ENCODE measurements at regions not wholly inside any gene's neighbourhood (a gene's known extent, or its start where the extent isn't known, plus 50 kb on each side); places are given as distances from the start of the nearest gene placed in this dataset.

DNA sequence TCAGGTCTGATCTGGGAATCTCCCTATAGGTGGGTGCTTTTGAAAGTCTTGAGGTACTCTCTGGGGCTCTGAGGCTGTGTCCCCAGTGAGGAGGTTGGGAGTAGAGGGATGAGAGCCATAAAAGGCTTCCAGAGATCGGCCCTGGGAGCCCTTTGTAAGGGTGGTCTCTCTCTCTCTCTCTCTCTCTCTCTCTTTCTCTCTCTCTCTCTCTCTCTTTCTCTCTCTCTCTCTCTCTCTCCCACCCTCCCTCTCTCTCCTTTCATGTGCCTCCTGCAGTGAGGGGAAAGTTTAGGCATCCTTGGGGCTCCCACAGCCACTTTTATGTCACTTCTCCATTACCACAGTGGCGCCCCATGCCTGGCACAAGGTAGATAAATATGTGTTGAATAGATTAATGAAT, 271.3 kb upstream of the N4BP1 start:
- TF ChIP-seq, protein P1, sequence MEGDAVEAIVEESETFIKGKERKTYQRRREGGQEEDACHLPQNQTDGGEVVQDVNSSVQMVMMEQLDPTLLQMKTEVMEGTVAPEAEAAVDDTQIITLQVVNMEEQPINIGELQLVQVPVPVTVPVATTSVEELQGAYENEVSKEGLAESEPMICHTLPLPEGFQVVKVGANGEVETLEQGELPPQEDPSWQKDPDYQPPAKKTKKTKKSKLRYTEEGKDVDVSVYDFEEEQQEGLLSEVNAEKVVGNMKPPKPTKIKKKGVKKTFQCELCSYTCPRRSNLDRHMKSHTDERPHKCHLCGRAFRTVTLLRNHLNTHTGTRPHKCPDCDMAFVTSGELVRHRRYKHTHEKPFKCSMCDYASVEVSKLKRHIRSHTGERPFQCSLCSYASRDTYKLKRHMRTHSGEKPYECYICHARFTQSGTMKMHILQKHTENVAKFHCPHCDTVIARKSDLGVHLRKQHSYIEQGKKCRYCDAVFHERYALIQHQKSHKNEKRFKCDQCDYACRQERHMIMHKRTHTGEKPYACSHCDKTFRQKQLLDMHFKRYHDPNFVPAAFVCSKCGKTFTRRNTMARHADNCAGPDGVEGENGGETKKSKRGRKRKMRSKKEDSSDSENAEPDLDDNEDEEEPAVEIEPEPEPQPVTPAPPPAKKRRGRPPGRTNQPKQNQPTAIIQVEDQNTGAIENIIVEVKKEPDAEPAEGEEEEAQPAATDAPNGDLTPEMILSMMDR (IDR thresholded peaks at IDR 0.05; ENCODE audit: extremely low read depth, low read depth, low read length) = no peak
- no peaks in the 10 kb centered on the region for H4K20me1 ChIP-seq (ENCODE audit: insufficient read depth, low read length)
- H3K9me3 ChIP-seq (ENCODE audit: low read depth, low read length) = no peaks in the 10 kb centered on the region
- H3K27me3 ChIP-seq (ENCODE audit: insufficient read depth, low read length) = no peaks in the 10 kb centered on the region
- no peak overlapping the region for H3K4me3 ChIP-seq (ENCODE audit: insufficient read depth, low read length)
- no peak overlapping the region for H2AFZ ChIP-seq (ENCODE audit: low read length)
- H3K4me1 ChIP-seq (ENCODE audit: insufficient read depth, low read length) = no peaks in the 10 kb centered on the region
- H3K79me2 ChIP-seq (ENCODE audit: insufficient read depth, low read length) = no peaks in the 10 kb centered on the region
- DNase-seq (ENCODE audit: insufficient read length, low spot score, missing footprints) = no peak
- H3K36me3 ChIP-seq (ENCODE audit: insufficient read depth, low read length) = no peaks in the 10 kb centered on the region
- no peak overlapping the region for H3K4me2 ChIP-seq (ENCODE audit: insufficient read depth, low read length)
- no peak overlapping the region for H3K27ac ChIP-seq (ENCODE audit: low read depth, low read length)

GRCh38 chr16:48879223-48880122, 269.5 kb upstream of the N4BP1 start:
- no peak overlapping the region for H3K4me3 ChIP-seq (ENCODE audit: insufficient read depth, low read length)
- peaks cover 2% of the 10 kb centered on the region for H3K9me3 ChIP-seq (ENCODE audit: low read depth, low read length)
- no peaks in the 10 kb centered on the region for H3K36me3 ChIP-seq (ENCODE audit: insufficient read depth, low read length)
- no peak overlapping the region for H3K27ac ChIP-seq (ENCODE audit: low read depth, low read length)
- no peaks in the 10 kb centered on the region for H3K4me1 ChIP-seq (ENCODE audit: insufficient read depth, low read length)
- no peaks in the 10 kb centered on the region for H3K27me3 ChIP-seq (ENCODE audit: insufficient read depth, low read length)
- H2AFZ ChIP-seq (ENCODE audit: low read length) = no peak overlapping the region
- H4K20me1 ChIP-seq (ENCODE audit: insufficient read depth, low read length) = no peaks in the 10 kb centered on the region
- TF ChIP-seq, protein P1 (IDR thresholded peaks at IDR 0.05; ENCODE audit: extremely low read depth, low read depth, low read length) = no peak
- H3K79me2 ChIP-seq (ENCODE audit: insufficient read depth, low read length) = no peaks in the 10 kb centered on the region
- no peak for DNase-seq (ENCODE audit: insufficient read length, low spot score, missing footprints)
- H3K4me2 ChIP-seq (ENCODE audit: insufficient read depth, low read length) = no peak overlapping the region

GRCh38 chr16:48877946-48878345, 268.0 kb upstream of the N4BP1 start:
- H3K4me1 ChIP-seq (ENCODE audit: insufficient read depth, low read length) = no peaks in the 10 kb centered on the region
- H3K27ac ChIP-seq (ENCODE audit: low read depth, low read length) = no peak overlapping the region
- TF ChIP-seq, protein P1 (IDR thresholded peaks at IDR 0.05; ENCODE audit: extremely low read depth, low read depth, low read length) = no peak
- H2AFZ ChIP-seq (ENCODE audit: low read length) = no peak overlapping the region
- no peaks in the 10 kb centered on the region for H4K20me1 ChIP-seq (ENCODE audit: insufficient read depth, low read length)
- DNase-seq (ENCODE audit: insufficient read length, low spot score, missing footprints) = no peak
- H3K36me3 ChIP-seq (ENCODE audit: insufficient read depth, low read length) = no peaks in the 10 kb centered on the region
- H3K27me3 ChIP-seq (ENCODE audit: insufficient read depth, low read length) = no peaks in the 10 kb centered on the region
- peaks cover 2% of the 10 kb centered on the region for H3K9me3 ChIP-seq (ENCODE audit: low read depth, low read length)
- H3K4me3 ChIP-seq (ENCODE audit: insufficient read depth, low read length) = no peak overlapping the region
- H3K4me2 ChIP-seq (ENCODE audit: insufficient read depth, low read length) = no peak overlapping the region
- H3K79me2 ChIP-seq (ENCODE audit: insufficient read depth, low read length) = no peaks in the 10 kb centered on the region

- H3K27me3 ChIP-seq (ENCODE audit: insufficient read depth, low read length) = no peaks in the 10 kb centered on the region
- no peaks in the 10 kb centered on the region for H4K20me1 ChIP-seq (ENCODE audit: insufficient read depth, low read length)
- TF ChIP-seq, protein P1 (IDR thresholded peaks at IDR 0.05; ENCODE audit: extremely low read depth, low read depth, low read length) = no peak
Observed at GRCh38 chr16:48870141-48870540, 260.2 kb upstream of the N4BP1 start.

More at GRCh38 chr16:48870141-48870540, 260.2 kb upstream of the N4BP1 start:
- H3K79me2 ChIP-seq (ENCODE audit: insufficient read depth, low read length) = no peaks in the 10 kb centered on the region
- no peak overlapping the region for H2AFZ ChIP-seq (ENCODE audit: low read length)
- no peaks in the 10 kb centered on the region for H3K36me3 ChIP-seq (ENCODE audit: insufficient read depth, low read length)
- H3K27ac ChIP-seq (ENCODE audit: low read depth, low read length) = no peak overlapping the region
- no peak for DNase-seq (ENCODE audit: insufficient read length, low spot score, missing footprints)
- H3K4me2 ChIP-seq (ENCODE audit: insufficient read depth, low read length) = no peak overlapping the region
- H3K4me1 ChIP-seq (ENCODE audit: insufficient read depth, low read length) = no peaks in the 10 kb centered on the region
- H3K9me3 ChIP-seq (ENCODE audit: low read depth, low read length) = peaks cover 2% of the 10 kb centered on the region
- H3K4me3 ChIP-seq (ENCODE audit: insufficient read depth, low read length) = no peak overlapping the region
